ENCODE measurements at regions not wholly inside any gene's neighbourhood (a gene's known extent, or its start where the extent isn't known, plus 50 kb on each side); places are given as distances from the start of the nearest gene placed in this dataset.

DNA sequence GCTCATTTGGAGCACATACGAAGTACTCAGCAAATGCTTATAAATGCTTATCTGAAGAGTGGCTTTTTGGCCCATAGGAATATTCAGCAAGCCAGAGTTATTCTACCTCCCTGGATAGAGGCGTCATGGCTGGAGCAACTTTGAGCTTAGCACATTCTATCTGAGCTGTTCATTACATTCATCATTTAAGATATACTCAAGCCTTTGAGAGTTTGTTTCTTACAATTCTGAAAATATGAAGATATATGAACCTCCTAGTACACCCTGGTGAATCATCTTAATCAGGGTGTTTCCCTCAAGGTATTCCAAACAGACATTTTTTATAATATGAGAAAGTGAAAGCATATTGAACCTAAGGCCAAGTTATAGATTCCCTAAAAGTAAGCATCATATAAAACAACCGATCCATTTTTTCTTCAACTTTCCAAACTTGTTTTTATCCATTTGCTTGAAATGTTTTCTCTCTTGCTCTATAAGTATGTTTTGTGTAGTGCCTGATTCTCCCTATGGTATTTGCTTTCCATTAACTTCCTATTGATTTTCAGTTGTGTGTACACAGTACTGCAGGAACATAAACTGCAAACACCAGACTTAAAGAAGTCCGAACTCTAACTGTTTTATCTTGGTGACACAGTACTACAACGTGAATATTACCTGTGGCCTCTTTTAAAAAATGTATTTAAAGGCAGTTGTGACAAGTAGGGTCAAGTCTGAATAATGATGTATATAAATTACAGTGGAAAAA, 139.7 kb upstream of the PTPRK start:
- no peak overlapping the region for H3K4me3 ChIP-seq (replicated peaks; ENCODE audit: low read depth, low read length)
- DNase-seq (ENCODE audit: extremely low read depth, low read depth) = no peak
- TF ChIP-seq, protein P1, sequence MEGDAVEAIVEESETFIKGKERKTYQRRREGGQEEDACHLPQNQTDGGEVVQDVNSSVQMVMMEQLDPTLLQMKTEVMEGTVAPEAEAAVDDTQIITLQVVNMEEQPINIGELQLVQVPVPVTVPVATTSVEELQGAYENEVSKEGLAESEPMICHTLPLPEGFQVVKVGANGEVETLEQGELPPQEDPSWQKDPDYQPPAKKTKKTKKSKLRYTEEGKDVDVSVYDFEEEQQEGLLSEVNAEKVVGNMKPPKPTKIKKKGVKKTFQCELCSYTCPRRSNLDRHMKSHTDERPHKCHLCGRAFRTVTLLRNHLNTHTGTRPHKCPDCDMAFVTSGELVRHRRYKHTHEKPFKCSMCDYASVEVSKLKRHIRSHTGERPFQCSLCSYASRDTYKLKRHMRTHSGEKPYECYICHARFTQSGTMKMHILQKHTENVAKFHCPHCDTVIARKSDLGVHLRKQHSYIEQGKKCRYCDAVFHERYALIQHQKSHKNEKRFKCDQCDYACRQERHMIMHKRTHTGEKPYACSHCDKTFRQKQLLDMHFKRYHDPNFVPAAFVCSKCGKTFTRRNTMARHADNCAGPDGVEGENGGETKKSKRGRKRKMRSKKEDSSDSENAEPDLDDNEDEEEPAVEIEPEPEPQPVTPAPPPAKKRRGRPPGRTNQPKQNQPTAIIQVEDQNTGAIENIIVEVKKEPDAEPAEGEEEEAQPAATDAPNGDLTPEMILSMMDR (IDR thresholded peaks at IDR 0.05; ENCODE audit: low read depth, low read length, missing control alignments) = no peak

DNA sequence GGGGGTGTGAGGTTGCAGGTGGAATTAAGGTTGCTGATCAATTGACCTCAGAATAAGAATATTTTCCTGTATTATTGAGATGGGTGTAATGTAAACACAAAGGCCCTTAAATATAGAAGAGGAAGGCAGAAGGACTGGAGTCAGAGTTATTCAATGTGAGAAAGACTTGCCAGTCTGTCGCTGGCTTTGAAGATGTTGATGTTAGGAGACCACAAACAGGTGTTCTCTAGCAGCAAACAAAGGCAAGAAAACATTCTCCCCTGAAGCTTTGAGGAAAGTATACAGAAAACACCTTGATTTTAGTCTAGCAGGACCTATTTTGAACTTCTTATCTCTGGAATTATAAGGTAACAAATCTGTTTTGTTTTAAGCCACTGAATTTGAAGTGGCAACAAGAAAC, 138.9 kb upstream of the PTPRK start:
- no peak overlapping the region for H3K4me3 ChIP-seq (replicated peaks; ENCODE audit: low read depth, low read length)
- no peak for DNase-seq (ENCODE audit: extremely low read depth, low read depth)
- TF ChIP-seq, protein P1 (IDR thresholded peaks at IDR 0.05; ENCODE audit: low read depth, low read length, missing control alignments) = no peak

DNA sequence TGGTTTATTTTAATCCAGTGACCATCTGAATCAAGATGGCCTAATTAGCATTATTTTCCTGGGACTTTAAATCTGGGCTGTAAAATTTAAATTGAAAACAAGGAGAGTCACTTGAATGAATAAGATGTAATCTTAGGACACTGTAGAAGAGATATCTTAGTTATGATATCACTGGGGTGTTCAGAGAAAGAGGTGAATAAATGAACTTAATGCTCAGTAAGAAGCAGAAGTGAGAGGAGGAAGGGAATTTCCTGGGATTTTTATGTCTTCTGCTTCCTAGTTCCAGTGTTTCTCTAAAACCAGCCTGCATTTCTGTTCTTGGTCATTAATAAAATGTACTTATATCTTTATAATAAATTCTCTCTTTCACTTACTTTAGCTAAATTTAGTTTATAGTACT, 136.8 kb upstream of the PTPRK start:
- no peak overlapping the region for H3K4me3 ChIP-seq (replicated peaks; ENCODE audit: low read depth, low read length)
- DNase-seq (ENCODE audit: extremely low read depth, low read depth) = no peak

DNA sequence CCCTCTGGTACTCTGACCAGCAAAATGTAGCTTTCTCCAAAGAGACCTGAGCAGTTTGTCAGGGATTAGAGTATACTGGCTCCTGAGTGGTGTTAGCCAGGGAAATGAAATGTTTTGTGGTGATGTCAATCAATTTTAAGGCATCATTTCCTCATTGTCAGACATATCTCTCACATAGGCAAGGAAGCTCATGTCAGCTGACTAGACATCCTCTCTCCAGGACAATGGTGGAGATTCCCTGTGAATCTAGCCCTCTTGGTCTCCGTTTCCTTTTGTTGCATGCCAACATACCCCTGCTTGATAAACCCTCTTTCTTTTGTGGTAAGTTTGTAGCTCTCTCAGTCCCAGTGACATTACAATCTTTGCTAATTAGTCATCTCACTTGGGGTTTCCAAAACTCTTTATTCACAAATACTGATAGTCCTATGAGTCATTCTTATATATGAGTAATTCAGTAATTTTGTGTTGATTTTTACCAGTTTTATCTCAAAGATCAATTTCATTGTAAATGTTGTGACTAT, 135.6 kb upstream of the PTPRK start:
- DNase-seq (ENCODE audit: extremely low read depth, low read depth) = peak; percentile 67

More for the DNA sequence above, 136.8 kb upstream of the PTPRK start:
- TF ChIP-seq, protein P1 (IDR thresholded peaks at IDR 0.05; ENCODE audit: low read depth, low read length, missing control alignments) = no peak

DNA sequence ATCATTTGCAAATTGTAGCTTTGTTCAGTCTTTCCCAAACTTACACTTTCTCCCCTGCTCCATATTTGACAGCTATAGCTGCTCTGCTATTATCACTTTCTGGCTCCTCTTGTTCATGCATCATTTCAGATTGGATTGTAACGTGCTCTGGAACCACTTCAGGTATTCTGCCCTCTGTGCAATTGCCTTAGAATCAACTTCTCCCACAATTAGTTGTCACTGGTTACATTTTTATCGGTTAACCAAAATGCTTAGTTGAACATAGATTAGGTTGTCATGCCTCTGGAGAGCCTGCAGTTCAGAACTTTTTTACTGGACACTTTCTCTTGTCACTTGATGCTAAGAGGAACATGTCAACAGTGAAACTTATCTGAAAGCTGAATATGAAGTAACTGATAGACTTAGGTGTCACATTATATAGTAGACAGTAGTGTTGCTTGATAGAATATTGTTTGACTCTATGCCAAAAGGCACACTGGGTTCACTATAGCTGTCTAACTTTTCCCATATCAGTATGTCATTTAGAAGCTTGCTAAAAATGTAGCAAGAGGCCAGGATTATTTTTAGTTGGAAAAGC, 127.7 kb upstream of the PTPRK start:
- TF ChIP-seq, protein P1 (IDR thresholded peaks at IDR 0.05; ENCODE audit: low read depth, low read length, missing control alignments) = no peak
- H3K4me3 ChIP-seq (replicated peaks; ENCODE audit: low read depth, low read length) = no peak overlapping the region
- no peak for DNase-seq (ENCODE audit: extremely low read depth, low read depth)

More for the DNA sequence above, 135.6 kb upstream of the PTPRK start:
- no peak overlapping the region for H3K4me3 ChIP-seq (replicated peaks; ENCODE audit: low read depth, low read length)
- TF ChIP-seq, protein P1 (IDR thresholded peaks at IDR 0.05; ENCODE audit: low read depth, low read length, missing control alignments) = no peak

DNA sequence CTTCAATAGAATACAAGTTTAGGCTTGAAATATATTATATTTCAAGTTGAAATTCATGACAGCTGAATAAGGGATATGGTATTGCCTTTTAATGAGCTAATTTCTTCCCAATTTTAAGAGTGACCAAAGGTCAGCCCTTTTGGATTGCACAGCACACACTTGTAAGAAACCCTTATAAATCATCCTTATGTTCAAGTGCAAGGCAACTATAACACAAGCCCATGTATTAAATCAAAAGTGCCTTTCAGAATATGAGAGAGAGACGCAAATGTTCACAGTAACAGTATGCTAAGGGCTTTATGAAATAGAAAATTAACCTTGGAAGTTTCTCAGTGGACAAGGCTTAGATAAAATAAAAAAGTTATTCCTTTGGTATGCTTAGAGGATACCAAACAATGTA, 121.7 kb upstream of the PTPRK start:
- no peak overlapping the region for H3K4me3 ChIP-seq (replicated peaks; ENCODE audit: low read depth, low read length)
- TF ChIP-seq, protein P1 (IDR thresholded peaks at IDR 0.05; ENCODE audit: low read depth, low read length, missing control alignments) = no peak
- DNase-seq (ENCODE audit: extremely low read depth, low read depth) = no peak
